ENCODE measurements at regions not wholly inside any gene's neighbourhood (a gene's known extent, or its start where the extent isn't known, plus 50 kb on each side); places are given as distances from the start of the nearest gene placed in this dataset.

- TF ChIP-seq CHD7 (IDR thresholded peaks at IDR 0.05; ENCODE audit: insufficient replicate concordance, low read length), result no peak
Measured at GRCh38 chr2:234608946-234609345, 112.1 kb upstream of the ARL4C start (continued).
